Right renal cortex interstitium (tissue), 3 donors: ENCODE measurements at regions not wholly inside any gene's neighbourhood (a gene's known extent, or its start where the extent isn't known, plus 50 kb on each side); places are given as distances from the start of the nearest gene placed in this dataset.

ENCODE experiments used
- DNase-seq, 3 donors: peaks; one replicate each; pipeline ENCODE4 v3.0.0-alpha.2; 2013; ENCODE audit warnings: low read depth in 3 of 3, low spot score in 2 of 3

DNA sequence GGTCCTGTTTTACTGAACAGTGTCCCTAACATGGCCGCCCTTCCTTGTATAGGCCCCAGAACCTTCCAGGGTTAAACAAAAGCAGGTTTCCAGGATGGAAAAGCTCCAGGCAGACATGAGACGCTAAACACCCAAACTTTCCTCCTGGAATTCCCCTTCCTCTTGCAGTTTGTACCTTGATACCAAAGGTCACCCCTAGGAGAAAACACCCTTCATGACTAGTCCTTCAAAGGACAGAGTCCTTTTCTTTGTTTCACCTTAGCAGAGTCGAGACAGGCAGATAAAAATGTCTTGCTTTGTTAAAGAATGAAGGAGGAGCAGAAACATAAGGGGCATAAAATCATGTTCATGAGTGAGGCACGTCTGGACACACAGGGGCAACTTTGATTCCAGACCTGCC lies 247.5 kb downstream of the BCOR start:
- DNase-seq, result no peak

- no peak for DNase-seq
Observed at GRCh38 chrX:39850630-39851152, 247.1 kb downstream of the BCOR start.

GRCh38 chrX:39851745-39852455 lies 245.9 kb downstream of the BCOR start:
- DNase-seq, result no peak

DNA sequence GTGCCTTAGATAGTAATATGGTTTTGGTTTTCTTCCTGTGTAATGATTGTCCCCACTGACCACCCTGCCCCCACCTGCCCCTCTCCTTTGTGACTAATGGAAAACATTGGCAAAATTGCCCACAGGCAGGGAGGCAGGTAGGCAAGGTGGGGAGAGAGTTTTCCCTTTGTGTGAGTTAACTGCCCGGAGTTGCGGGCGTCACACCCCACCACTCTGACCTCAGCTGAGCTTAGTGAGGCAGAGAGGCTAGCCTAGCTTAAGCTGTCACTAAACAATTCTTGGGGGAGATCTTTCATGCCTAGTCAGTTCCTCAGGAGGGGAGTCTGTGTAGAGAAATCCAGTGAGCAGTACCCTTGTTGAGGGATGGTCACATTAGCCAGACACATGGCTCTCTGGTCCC lies 245.3 kb downstream of the BCOR start:
- DNase-seq, result no peak

DNA sequence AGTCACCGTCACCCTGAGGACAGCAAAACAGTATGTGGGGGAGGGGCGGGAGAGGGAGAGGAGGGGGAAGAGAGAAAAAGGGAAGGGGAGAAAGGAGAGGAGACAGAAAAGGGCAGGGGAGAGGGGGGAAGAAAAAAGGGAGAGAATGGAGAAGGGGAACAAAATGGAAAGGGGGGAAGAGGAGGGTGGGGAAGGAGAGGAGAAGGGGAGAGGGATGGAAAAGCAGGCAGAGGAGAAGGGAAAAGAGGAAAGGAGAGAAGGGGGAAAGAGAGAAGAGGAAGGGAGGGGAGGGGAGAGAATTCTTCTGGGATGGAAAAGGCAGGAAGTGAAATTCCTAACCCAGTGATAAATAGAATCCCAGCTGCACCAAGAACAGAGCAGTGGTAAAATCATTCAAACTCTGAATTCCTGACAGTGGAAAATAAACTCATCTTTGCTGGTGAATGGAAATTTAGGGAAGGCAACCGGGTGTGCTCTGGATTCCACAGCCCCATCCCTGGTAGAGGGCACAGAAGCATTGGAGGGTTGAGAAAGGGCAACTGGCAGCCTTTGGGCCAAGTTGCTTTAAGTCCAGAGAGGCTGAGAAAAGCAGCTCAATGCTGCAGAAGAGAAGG lies 244.2 kb downstream of the BCOR start:
- no peak for DNase-seq

GRCh38 chrX:39854772-39855747 lies 242.7 kb downstream of the BCOR start:
- no peak for DNase-seq

DNA sequence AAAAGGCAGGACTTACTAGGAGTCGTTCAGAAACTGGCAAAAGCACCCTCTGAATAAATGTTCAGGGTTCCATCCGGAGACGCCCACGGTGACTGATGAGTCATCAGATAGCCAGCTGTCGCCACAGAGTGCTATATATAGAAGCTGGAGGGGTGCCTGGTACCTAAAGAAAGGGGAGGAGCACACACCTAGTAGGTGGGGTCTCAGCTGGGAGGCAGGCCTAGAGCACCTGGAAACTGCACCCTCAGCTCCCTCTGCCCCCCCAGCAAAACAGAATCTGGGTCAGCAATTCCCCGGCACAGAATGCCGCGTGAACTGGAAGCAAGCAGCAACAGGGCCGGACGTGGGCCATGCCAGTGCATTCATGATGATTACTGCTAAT lies 242.0 kb downstream of the BCOR start:
- no peak for DNase-seq

DNA sequence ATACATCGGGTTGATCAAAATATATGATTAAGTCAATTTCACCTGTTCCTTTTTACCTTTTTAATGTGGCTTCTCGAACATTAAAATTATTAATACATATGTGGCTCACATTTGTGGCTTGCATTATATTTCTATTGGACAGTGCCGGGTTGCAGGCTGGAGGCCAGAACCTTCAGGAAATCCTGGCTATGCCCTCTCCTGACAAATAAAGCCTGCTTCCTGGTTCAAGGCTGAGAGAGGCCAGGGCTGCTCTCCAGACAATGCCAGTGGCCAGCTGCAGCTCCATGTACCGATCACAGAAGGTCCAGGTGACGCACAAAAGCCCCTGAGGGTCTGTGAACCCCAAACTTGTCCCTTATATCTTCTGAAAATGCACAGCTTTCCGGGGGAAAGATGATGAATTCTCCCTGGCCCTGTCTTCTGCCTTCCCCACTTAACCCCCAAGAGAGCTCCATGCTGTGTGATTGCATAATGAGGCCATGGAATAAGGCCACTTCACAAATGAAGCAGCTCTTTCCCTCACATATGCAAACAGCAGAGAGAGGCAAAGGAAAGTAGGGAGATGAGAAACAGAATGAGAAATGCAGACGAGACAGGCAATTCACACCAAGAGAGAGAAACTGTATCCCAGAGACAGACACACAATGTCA lies 241.2 kb downstream of the BCOR start:
- no peak for DNase-seq

- no peak for DNase-seq
Observed at GRCh38 chrX:39857780-39858179, 240.0 kb downstream of the BCOR start.

- DNase-seq, result no peak
Observed at GRCh38 chrX:39859991-39860861, 237.5 kb downstream of the BCOR start.

- DNase-seq, result no peak
Observed at GRCh38 chrX:39862963-39863362, 234.8 kb downstream of the BCOR start.

GRCh38 chrX:39866229-39866628 lies 231.5 kb downstream of the BCOR start:
- no peak for DNase-seq

- DNase-seq, result no peak
Observed at GRCh38 chrX:39869846-39870601, 227.7 kb downstream of the BCOR start.

- no peak for DNase-seq
Observed at GRCh38 chrX:39871648-39872047, 226.1 kb downstream of the BCOR start.

- no peak for DNase-seq
Observed at GRCh38 chrX:39873117-39873516, 224.6 kb downstream of the BCOR start.

DNA sequence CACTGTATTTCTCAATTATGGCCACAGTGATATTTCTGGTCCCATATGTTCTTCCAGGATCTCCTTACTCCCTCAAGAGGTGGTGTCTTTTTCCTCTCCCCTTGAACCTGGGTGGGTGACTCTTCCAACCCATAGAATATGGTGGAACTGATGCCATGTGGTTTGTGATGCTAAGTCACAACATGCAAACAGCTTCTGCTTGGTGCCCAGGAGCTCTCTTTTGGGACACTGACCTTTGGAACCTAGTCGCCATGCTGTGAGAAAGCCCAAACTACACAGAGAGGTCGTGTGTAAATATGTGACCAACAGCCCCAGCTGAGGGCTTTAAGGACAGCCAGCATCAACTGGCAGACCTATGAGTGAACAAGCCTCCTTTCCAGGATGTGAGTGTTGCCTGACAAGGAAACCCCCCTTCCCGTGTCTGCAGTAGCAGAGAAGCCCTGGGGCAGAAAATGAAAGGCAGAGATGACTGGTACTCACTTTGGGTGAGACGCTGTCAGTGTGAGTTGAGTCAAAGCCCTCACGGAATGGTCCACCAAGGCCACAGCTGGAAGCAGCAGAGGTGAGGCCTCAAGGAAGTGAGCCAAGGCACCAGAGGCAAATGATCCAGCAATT lies 223.4 kb downstream of the BCOR start:
- no peak for DNase-seq

GRCh38 chrX:39875834-39876628 lies 221.7 kb downstream of the BCOR start:
- DNase-seq, result no peak

DNA sequence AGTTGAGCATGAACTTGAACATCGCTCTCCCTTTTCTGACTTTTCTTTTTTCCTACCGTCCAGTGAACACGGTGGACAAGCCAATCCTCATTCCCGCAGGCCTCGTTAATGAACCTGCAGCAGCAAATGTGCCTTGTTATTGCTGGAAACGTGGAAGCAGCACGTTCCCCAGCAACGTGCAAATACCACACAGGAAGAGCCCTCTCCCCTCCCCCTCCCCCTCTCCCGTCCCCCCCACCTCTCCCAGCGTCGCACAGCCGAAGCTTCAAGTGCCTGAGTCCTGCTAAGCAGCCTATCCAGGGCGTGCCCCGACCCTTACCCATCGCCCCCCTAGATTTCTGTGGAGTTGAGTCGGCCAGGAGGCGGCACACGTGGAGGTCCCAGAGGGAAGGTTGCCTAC lies 219.9 kb downstream of the BCOR start:
- no peak for DNase-seq
